Bronchial epithelial cell (primary cell): ENCODE measurements at regions not wholly inside any gene's neighbourhood (a gene's known extent, or its start where the extent isn't known, plus 50 kb on each side); places are given as distances from the start of the nearest gene placed in this dataset.

ENCODE experiments used
- DNase-seq: peaks from one replicate; pipeline ENCODE4 v3.0.0-alpha.2; 2010; ENCODE audit warnings: low read depth
- FAIRE-seq: peaks from 2 replicates; lab custom pipeline; 2011; peaks lifted over from hg19 to GRCh38; lab: Jason Lieb, UNC
- H3K27me3 ChIP-seq: 2 replicates; pipeline ENCODE4 v1.5.1; 2011; ENCODE audit warnings: low read length; ENCODE audit not compliant: control insufficient read depth, insufficient read depth
- H3K36me3 ChIP-seq: 2 replicates; pipeline ENCODE4 v1.5.1; 2011; ENCODE audit warnings: low read length; ENCODE audit not compliant: control insufficient read depth, insufficient read depth
- H3K4me3 ChIP-seq: 2 replicates; pipeline ENCODE4 v1.5.1; 2011; ENCODE audit warnings: mild to moderate bottlenecking, low read depth, low read length, control low read depth
- CTCF ChIP-seq: IDR thresholded peaks from 2 replicates; pipeline ENCODE4 v1.5.1; 2011; ENCODE audit warnings: mild to moderate bottlenecking, moderate library complexity, low read length, control low read depth, inconsistent platforms; ENCODE audit not compliant: insufficient read depth, severe bottlenecking

GRCh38 chr21:35974775-35975174 lies 85.6 kb downstream of the SETD4 start:
- no peak overlapping the region for H3K4me3 ChIP-seq
- no peak for TF ChIP-seq CTCF
- FAIRE-seq (no peak), DNase-seq (peak; percentile 34)
- H3K36me3 ChIP-seq, result no peaks in the 10 kb centered on the region
- no peaks in the 10 kb centered on the region for H3K27me3 ChIP-seq

- Histone ChIP-seq H3K36me3 (no peaks in the 10 kb centered on the region), H3K4me3 (no peak overlapping the region), H3K27me3 (no peaks in the 10 kb centered on the region)
- FAIRE-seq (no peak), DNase-seq (no peak)
- TF ChIP-seq CTCF, result no peak
Observed at GRCh38 chr21:35971824-35972223, 88.5 kb downstream of the SETD4 start.

- TF ChIP-seq CTCF, result no peak
- Histone ChIP-seq H3K36me3 (no peaks in the 10 kb centered on the region), H3K4me3 (no peak overlapping the region), H3K27me3 (no peaks in the 10 kb centered on the region)
- FAIRE-seq (no peak), DNase-seq (no peak)
Observed at GRCh38 chr21:35969281-35969680, 91.0 kb downstream of the SETD4 start.

- FAIRE-seq (no peak), DNase-seq (no peak)
- no peak overlapping the region for H3K4me3 ChIP-seq
- no peaks in the 10 kb centered on the region for H3K27me3 ChIP-seq
- H3K36me3 ChIP-seq, result no peaks in the 10 kb centered on the region
- no peak for TF ChIP-seq CTCF
Observed at GRCh38 chr21:35968564-35968963, 91.8 kb downstream of the SETD4 start.

GRCh38 chr21:35965699-35966098 lies 94.6 kb downstream of the SETD4 start:
- H3K27me3 ChIP-seq, result no peaks in the 10 kb centered on the region
- FAIRE-seq (no peak), DNase-seq (peak; percentile 14)

More at GRCh38 chr21:35965699-35966098, 94.6 kb downstream of the SETD4 start:
- Histone ChIP-seq H3K4me3 (no peak overlapping the region), H3K36me3 (no peaks in the 10 kb centered on the region)
- TF ChIP-seq CTCF, result no peak
